Breast epithelium (tissue), 4 donors: ENCODE measurements at regions not wholly inside any gene's neighbourhood (a gene's known extent, or its start where the extent isn't known, plus 50 kb on each side); places are given as distances from the start of the nearest gene placed in this dataset.

Experiments used
- DNase-seq, 2 donors: peaks; one replicate each; pipeline ENCODE4 v3.0.0-alpha.2; 2019; ENCODE audit warnings: low spot score in 2 of 2
- H3K27ac ChIP-seq, 2 donors: fragments of 200-600 bp; sonication (generic) in 1 of 2; one replicate each; pipeline ENCODE4 v1.5.1; 2016 to 2019; ENCODE audit warnings: mild to moderate bottlenecking in 1 of 2
- H3K27me3 ChIP-seq, 2 donors: fragments of 200-600 bp; sonication (generic) in 1 of 2; one replicate each; pipeline versions ENCODE4 v1.5.1 to v1.6.0; 2017 to 2019; ENCODE audit warnings: control low read depth in 1 of 2, mild to moderate bottlenecking in 1 of 2
- H3K36me3 ChIP-seq: fragments of 200-600 bp; one replicate; pipeline ENCODE4 v1.5.1; 2019
- H3K4me1 ChIP-seq, 2 donors: fragments of 200-600 bp; sonication (generic); one replicate each; pipeline ENCODE4 v1.5.1; 2016 to 2019; ENCODE audit warnings: control low read depth in 1 of 2
- H3K4me3 ChIP-seq, 3 donors: fragments of 200-600 bp; sonication (generic); 1 replicate in 2 of 3; 2 replicates in 1 of 3; pipeline ENCODE4 v1.5.1; 2016 to 2019; ENCODE audit warnings: mild to moderate bottlenecking in 3 of 3, moderate library complexity in 2 of 3
- H3K9me3 ChIP-seq, 2 donors: fragments of 200-600 bp; sonication (generic) in 1 of 2; one replicate each; pipeline ENCODE4 v1.5.1; 2016 to 2019; ENCODE audit warnings: control low read depth in 1 of 2
- POLR2A ChIP-seq: fragments of 450-650 bp; IDR thresholded peaks from one replicate; pipeline ENCODE4 v1.6.1; 2016; ENCODE audit warnings: antibody characterized with exemption, mild to moderate bottlenecking, moderate library complexity
- POLR2AphosphoS5 ChIP-seq, 3 donors: sonication (generic); formaldehyde crosslinking; IDR thresholded peaks; one replicate each; pipeline ENCODE4 v1.6.1; 2017; ENCODE audit warnings: antibody characterized with exemption in 3 of 3
- intact Hi-C: fragments of 100-400 bp; cut with DNase I; formaldehyde crosslinking; loops from one replicate; pipeline ENCODE4 v1.15.1; 2023; ENCODE audit warnings: low total_unique reads
- TF ChIP-seq, protein P1 (sequence below), 3 donors: fragments of 450-650 bp; IDR thresholded peaks; one replicate each; pipeline ENCODE4 v1.5.1; 2016 to 2017; ENCODE audit warnings: antibody characterized with exemption in 3 of 3, mild to moderate bottlenecking in 3 of 3, moderate library complexity in 3 of 3

DNA sequence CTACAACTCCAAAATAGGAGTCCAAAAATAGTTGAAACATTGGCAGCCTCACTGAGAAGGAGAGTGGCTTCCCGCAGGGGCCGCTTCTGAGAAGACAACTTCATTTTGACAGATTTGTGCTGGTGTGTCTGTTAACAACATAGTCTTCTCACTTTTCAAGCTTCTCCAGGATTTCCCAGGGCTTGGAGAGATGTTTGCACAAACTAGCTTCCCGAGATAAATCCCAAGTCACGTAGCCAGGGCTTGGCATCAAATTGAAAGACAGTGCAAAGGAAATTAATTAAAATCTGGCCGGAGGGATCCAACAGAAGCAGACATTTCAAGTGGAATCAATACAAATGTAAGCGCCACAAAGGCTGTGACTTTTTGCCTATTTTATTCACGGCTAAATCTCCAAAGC is 630.2 kb downstream of the DHX35 start:
- intact Hi-C loops, result no loop called here
- H3K36me3 ChIP-seq, result no peaks in the 10 kb centered on the region
- H3K27me3 ChIP-seq, result no peaks in the 10 kb centered on the region
- H3K4me1 ChIP-seq, result no peaks in the 10 kb centered on the region
- DNase-seq, result no peak
- H3K9me3 ChIP-seq, result no peaks in the 10 kb centered on the region
- TF ChIP-seq POLR2AphosphoS5 (IDR thresholded peaks at IDR 0.05) (no peak), POLR2A (no peak)
- TF ChIP-seq, protein P1, sequence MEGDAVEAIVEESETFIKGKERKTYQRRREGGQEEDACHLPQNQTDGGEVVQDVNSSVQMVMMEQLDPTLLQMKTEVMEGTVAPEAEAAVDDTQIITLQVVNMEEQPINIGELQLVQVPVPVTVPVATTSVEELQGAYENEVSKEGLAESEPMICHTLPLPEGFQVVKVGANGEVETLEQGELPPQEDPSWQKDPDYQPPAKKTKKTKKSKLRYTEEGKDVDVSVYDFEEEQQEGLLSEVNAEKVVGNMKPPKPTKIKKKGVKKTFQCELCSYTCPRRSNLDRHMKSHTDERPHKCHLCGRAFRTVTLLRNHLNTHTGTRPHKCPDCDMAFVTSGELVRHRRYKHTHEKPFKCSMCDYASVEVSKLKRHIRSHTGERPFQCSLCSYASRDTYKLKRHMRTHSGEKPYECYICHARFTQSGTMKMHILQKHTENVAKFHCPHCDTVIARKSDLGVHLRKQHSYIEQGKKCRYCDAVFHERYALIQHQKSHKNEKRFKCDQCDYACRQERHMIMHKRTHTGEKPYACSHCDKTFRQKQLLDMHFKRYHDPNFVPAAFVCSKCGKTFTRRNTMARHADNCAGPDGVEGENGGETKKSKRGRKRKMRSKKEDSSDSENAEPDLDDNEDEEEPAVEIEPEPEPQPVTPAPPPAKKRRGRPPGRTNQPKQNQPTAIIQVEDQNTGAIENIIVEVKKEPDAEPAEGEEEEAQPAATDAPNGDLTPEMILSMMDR (IDR thresholded peaks at IDR 0.05), result no peak
- no peak overlapping the region for H3K27ac ChIP-seq
- H3K4me3 ChIP-seq, result no peak overlapping the region

DNA sequence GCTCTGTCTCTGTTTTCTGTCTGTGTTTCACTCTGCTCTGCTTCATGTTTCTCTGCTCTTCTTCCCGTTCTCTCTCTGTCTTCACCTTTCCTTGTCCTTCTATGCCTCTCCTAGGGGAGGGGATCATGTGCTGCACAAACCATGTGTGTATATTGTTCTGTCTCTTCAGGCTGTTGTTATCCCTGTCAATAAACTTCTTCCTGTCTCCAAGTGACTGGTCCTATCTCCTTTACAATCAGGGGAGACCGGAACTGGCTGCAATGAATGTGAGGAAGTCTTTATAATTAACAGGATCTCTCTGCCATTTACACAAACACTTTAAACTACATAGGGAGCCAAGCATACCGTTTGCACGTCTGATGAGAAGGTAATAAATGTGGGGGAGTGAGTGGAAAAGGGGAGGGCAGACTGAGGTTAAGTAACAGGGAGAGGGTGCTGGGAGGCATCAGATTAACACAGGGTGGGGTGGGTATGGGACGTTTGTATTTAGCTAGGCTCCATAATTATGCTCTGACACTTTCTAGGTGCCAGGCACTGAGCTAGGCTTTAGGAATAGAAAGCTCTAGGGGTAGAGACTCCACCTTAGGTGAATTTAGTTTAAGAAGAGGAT is 626.1 kb downstream of the DHX35 start:
- Histone ChIP-seq H3K4me3 (no peak overlapping the region), H3K27me3 (no peaks in the 10 kb centered on the region), H3K36me3 (no peaks in the 10 kb centered on the region), H3K27ac (no peak overlapping the region), H3K9me3 (no peaks in the 10 kb centered on the region), H3K4me1 (no peaks in the 10 kb centered on the region)
- no peak for DNase-seq
- TF ChIP-seq, protein P1 (IDR thresholded peaks at IDR 0.05), result no peak
- TF ChIP-seq POLR2AphosphoS5 (IDR thresholded peaks at IDR 0.05), result no peak
- TF ChIP-seq POLR2A, result no peak
- intact Hi-C loops, result loop anchor here (10.0 kb wide), 1 partner anchor 517 kb away; no protein-coding TSS in a partner anchor

DNA sequence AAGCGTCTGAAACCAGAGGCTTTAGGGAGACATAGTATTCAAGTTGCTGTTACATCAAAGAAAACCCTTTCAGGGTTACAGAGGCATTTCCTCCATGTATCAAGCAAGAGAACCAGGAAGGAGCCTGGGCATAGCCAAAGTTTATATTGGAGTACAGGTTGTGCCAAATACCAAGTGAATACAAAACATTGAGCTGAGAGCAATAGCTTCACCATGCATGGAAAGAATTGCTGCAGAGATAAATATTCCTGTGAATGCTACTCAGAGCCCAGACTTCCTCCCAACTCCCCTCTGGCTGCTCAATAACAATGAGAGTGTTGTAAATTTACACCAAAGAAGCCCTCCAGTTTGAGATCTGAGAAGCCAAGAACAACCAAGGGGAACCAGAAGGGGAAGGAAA is 618.9 kb downstream of the DHX35 start:
- no peak overlapping the region for H3K27ac ChIP-seq

DNA sequence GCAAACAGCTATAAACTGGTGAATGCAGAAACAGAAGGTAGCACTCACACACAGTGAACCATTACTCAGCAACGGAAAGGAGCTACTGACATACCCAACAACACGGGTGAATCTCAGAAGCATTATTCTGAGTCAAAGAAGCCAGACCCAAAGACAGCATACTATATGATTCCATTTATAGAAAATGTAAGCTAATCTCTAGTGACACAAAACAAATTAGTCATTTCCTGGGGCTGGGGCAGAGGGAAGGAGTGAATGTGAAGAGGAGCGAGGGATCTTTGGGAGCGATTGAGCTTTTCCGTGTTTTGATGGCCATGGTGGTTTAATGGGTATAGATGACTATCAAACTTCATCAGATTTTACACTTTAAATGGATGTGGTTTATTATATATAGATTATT is 614.6 kb downstream of the DHX35 start:
- Histone ChIP-seq H3K9me3 (no peaks in the 10 kb centered on the region), H3K27ac (no peak overlapping the region), H3K36me3 (no peaks in the 10 kb centered on the region), H3K4me3 (no peak overlapping the region), H3K4me1 (no peaks in the 10 kb centered on the region), H3K27me3 (no peaks in the 10 kb centered on the region)
- no peak for DNase-seq
- TF ChIP-seq, protein P1 (IDR thresholded peaks at IDR 0.05), result no peak
- TF ChIP-seq POLR2AphosphoS5 (IDR thresholded peaks at IDR 0.05), result no peak
- TF ChIP-seq POLR2A, result no peak
- intact Hi-C loops, result no loop called here

More for the DNA sequence above, 618.9 kb downstream of the DHX35 start:
- TF ChIP-seq, protein P1 (IDR thresholded peaks at IDR 0.05), result no peak
- TF ChIP-seq POLR2A, result no peak
- TF ChIP-seq POLR2AphosphoS5 (IDR thresholded peaks at IDR 0.05), result no peak
- DNase-seq, result no peak
- intact Hi-C loops, result loop anchor here (10.0 kb wide), 1 partner anchor 524 kb away; no protein-coding TSS in a partner anchor
- Histone ChIP-seq H3K36me3 (no peaks in the 10 kb centered on the region), H3K27me3 (no peaks in the 10 kb centered on the region), H3K9me3 (no peaks in the 10 kb centered on the region), H3K4me3 (no peak overlapping the region), H3K4me1 (no peaks in the 10 kb centered on the region)

DNA sequence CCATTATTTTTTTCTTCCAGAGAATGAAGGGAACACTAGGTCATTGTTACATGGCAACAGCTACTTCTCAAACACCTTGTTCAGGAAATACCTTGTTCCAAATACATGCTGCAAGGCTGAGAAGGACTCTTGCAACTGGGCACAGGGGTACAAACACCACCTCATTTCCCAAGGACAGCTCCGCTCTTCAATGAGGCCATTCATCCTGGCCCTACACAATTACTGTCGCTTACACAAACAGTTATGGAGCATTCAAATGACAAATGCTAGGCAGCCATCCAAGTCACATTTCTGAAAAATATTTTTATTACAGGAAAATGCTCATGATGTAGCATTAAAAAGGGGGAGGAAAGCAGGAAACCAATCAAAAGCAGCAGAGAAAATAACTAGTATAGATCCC is 611.9 kb downstream of the DHX35 start:
- DNase-seq, result no peak
- H3K4me3 ChIP-seq, result no peak overlapping the region
- no peaks in the 10 kb centered on the region for H3K27me3 ChIP-seq
- no peaks in the 10 kb centered on the region for H3K4me1 ChIP-seq
- TF ChIP-seq POLR2A (no peak), POLR2AphosphoS5 (IDR thresholded peaks at IDR 0.05) (no peak)
- TF ChIP-seq, protein P1 (IDR thresholded peaks at IDR 0.05), result no peak
- H3K27ac ChIP-seq, result no peak overlapping the region
- H3K36me3 ChIP-seq, result no peaks in the 10 kb centered on the region
- intact Hi-C loops, result no loop called here
- H3K9me3 ChIP-seq, result no peaks in the 10 kb centered on the region
